Caco-2 (cell line): ENCODE measurements at regions not wholly inside any gene's neighbourhood (a gene's known extent, or its start where the extent isn't known, plus 50 kb on each side); places are given as distances from the start of the nearest gene placed in this dataset.

Source experiments
- BruUV-seq: library from RNA; stranded (reverse); fragments of 400-500 nt; replicated peaks from 2 replicates; lab custom pipeline; 2021; lab: Mats Ljungman, UMichigan
- CTCF ChIA-PET: fragments of 300-600 bp; sonication (Branson Sonifier 250); formaldehyde crosslinking; loops from one replicate; lab custom pipeline; 2022; ENCODE audit warnings: antibody characterized with exemption; lab: Charles Lee
- POLR2A ChIA-PET: fragments of 300-600 bp; sonication (Branson Sonifier 250); formaldehyde crosslinking; loops from one replicate; lab custom pipeline; 2022; ENCODE audit warnings: antibody characterized with exemption; lab: Charles Lee
- DNase-seq, 2 experiments: peaks; one replicate each; pipeline versions ENCODE4 v3.0.0 to v3.0.0-alpha.2; 2020 to 2022
- H3K27me3 ChIP-seq: replicated peaks from 2 replicates; pipeline ENCODE4 v1.6.0; 2011; ENCODE audit warnings: low read length; ENCODE audit not compliant: control insufficient read depth, insufficient read depth
- H3K36me3 ChIP-seq: 2 replicates; pipeline ENCODE4 v1.5.1; 2011; ENCODE audit warnings: low read length; ENCODE audit not compliant: control insufficient read depth, insufficient read depth
- H3K4me1 ChIP-seq: fragments of 250-450 bp; sonication (Bioruptor Pico); 2 replicates; pipeline ENCODE4 v1.5.1; 2020; ENCODE audit warnings: mild to moderate bottlenecking
- H3K4me3 ChIP-seq: 2 replicates; pipeline ENCODE4 v1.5.1; 2011; ENCODE audit warnings: low read depth, mild to moderate bottlenecking, control low read depth, low read length
- H3K9me3 ChIP-seq: fragments of 250-450 bp; sonication (Bioruptor Pico); 2 replicates; pipeline ENCODE4 v1.5.1; 2020; ENCODE audit warnings: mild to moderate bottlenecking, moderate library complexity
- H3K27ac Mint-ChIP-seq: one replicate; pipeline ENCODE4 v1.8.0; 2022; ENCODE audit warnings: mixed read lengths; ENCODE audit not compliant: unreplicated experiment
- H3K27me3 Mint-ChIP-seq: one replicate; pipeline ENCODE4 v1.8.0; 2022; ENCODE audit warnings: mixed read lengths; ENCODE audit not compliant: insufficient read depth, unreplicated experiment
- H3K36me3 Mint-ChIP-seq: one replicate; pipeline ENCODE4 v1.8.0; 2022; ENCODE audit warnings: mild to moderate bottlenecking, mixed read lengths; ENCODE audit not compliant: insufficient read depth, unreplicated experiment
- H3K4me1 Mint-ChIP-seq: one replicate; pipeline ENCODE4 v1.8.0; 2022; ENCODE audit warnings: low read depth, mixed read lengths; ENCODE audit not compliant: unreplicated experiment
- H3K4me3 Mint-ChIP-seq: one replicate; pipeline ENCODE4 v1.8.0; 2022; ENCODE audit warnings: mild to moderate bottlenecking, moderate library complexity, mixed read lengths; ENCODE audit not compliant: unreplicated experiment
- H3K9me3 Mint-ChIP-seq: one replicate; pipeline ENCODE4 v1.8.0; 2022; ENCODE audit warnings: mixed read lengths; ENCODE audit not compliant: unreplicated experiment
- CTCF ChIP-seq, 2 experiments: fragments of 200-600 bp in 1 of 2; IDR thresholded peaks; 1 replicate in 1 of 2; 2 replicates in 1 of 2; pipeline versions ENCODE4 v1.5.1 to v1.8.0; 2011 to 2022; ENCODE audit warnings: antibody characterized with exemption in 1 of 2, control low read depth in 1 of 2, inconsistent platforms in 1 of 2, low read depth in 1 of 2, low read length in 1 of 2, mild to moderate bottlenecking in 1 of 2, moderate library complexity in 1 of 2; ENCODE audit not compliant: insufficient read depth in 1 of 2, severe bottlenecking in 1 of 2, unreplicated experiment in 1 of 2
- intact Hi-C: fragments of 100-400 bp; cut with micrococcal nuclease; formaldehyde crosslinking; loops from one replicate; pipeline ENCODE4 v1.10.0; 2022; ENCODE audit not compliant: unreplicated experiment

DNA sequence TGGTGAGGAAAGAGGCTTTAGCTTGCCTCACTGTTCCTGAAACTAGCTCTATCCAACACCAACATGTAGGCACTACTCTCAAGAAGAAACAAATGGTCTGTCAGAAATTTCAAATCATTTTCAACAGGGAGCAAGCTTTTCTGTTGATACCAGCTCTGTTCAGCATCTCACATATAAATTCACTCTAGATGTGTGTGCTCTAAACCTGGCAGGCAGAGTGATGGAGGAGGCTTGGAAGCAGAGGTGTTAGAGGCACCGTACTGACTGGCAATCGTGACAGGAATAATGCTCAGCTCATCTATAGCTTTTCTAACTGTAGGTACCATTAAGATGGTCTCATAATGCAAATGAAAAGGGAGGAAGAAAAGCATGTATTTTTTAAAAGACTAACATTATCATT is 597.2 kb upstream of the NECTIN3 start:
- intact Hi-C loops = no loop called here
- Histone ChIP-seq H3K27me3 (no peaks in the 10 kb centered on the region; the same call in 1 of the 2 replicates), H3K4me3 (no peak overlapping the region), H3K4me1 (peaks cover 4% of the 10 kb centered on the region; the same call in 1 of the 2 replicates), H3K9me3 (no peaks in the 10 kb centered on the region), H3K36me3 (no peaks in the 10 kb centered on the region)
- no TSS peak for BruUV-seq
- no peak for DNase-seq
- Mint-ChIP-seq H3K27ac (no peak overlapping the region), H3K27me3 (no peaks in the 10 kb centered on the region), H3K9me3 (peaks cover 4% of the 10 kb centered on the region), H3K4me3 (no peak overlapping the region), H3K4me1 (peaks cover 8% of the 10 kb centered on the region), H3K36me3 (no peaks in the 10 kb centered on the region)
- POLR2A ChIA-PET = no interaction called here
- no peak for TF ChIP-seq CTCF (IDR thresholded peaks at IDR 0.05; ENCODE audit: insufficient read depth in 1 of 2, low read depth in 1 of 2, low read length in 1 of 2, severe bottlenecking in 1 of 2, unreplicated experiment in 1 of 2)
- CTCF ChIA-PET = no interaction called here

- Histone ChIP-seq H3K4me3 (no peak overlapping the region), H3K27me3 (no peaks in the 10 kb centered on the region), H3K36me3 (no peaks in the 10 kb centered on the region), H3K9me3 (no peaks in the 10 kb centered on the region), H3K4me1 (peaks cover 2% of the 10 kb centered on the region; the same call in 1 of the 2 replicates)
- Mint-ChIP-seq H3K36me3 (no peaks in the 10 kb centered on the region), H3K27ac (no peak overlapping the region), H3K4me1 (peaks cover 1% of the 10 kb centered on the region), H3K27me3 (no peaks in the 10 kb centered on the region), H3K9me3 (peaks cover 20% of the 10 kb centered on the region), H3K4me3 (no peak overlapping the region)
- TF ChIP-seq CTCF (IDR thresholded peaks at IDR 0.05; ENCODE audit: insufficient read depth in 1 of 2, low read depth in 1 of 2, low read length in 1 of 2, severe bottlenecking in 1 of 2, unreplicated experiment in 1 of 2) = no peak
- no TSS peak for BruUV-seq
- intact Hi-C loops = no loop called here
- no peak for DNase-seq
- CTCF ChIA-PET = no interaction called here
- POLR2A ChIA-PET = no interaction called here
Observed at GRCh38 chr3:110478377-110479054, 593.1 kb upstream of the NECTIN3 start.

DNA sequence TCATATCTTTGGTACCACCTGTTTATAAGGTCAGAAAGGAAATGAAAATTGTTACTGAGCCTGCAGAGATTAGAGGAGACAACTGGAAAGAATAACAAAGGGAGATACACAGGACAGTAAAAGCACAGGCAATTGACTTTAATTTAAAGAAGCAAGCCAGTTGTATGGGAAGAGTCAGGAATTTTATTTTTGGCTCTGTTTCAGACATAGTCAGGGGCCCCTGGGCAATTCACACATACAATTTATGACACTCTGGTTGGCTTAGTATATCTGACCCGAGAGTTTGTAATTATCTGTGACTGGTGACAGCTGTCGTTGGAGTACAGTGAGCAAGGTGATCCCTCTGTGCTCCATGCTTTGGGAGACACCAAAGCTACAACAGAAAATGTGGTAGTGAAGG is 591.9 kb upstream of the NECTIN3 start:
- H3K9me3 ChIP-seq = no peaks in the 10 kb centered on the region
- H3K36me3 ChIP-seq = no peaks in the 10 kb centered on the region
- no peaks in the 10 kb centered on the region for H3K27me3 Mint-ChIP-seq
- BruUV-seq = no TSS peak
- no peaks in the 10 kb centered on the region for H3K27me3 ChIP-seq
- TF ChIP-seq CTCF (IDR thresholded peaks at IDR 0.05; ENCODE audit: insufficient read depth in 1 of 2, low read depth in 1 of 2, low read length in 1 of 2, severe bottlenecking in 1 of 2, unreplicated experiment in 1 of 2) = no peak
- H3K36me3 Mint-ChIP-seq = no peaks in the 10 kb centered on the region
- no peak overlapping the region for H3K4me3 Mint-ChIP-seq
- intact Hi-C loops = no loop called here
- H3K4me1 Mint-ChIP-seq = no peaks in the 10 kb centered on the region
- POLR2A ChIA-PET = no interaction called here
- peaks cover 31% of the 10 kb centered on the region for H3K9me3 Mint-ChIP-seq
- no peak overlapping the region for H3K27ac Mint-ChIP-seq
- H3K4me1 ChIP-seq = no peaks in the 10 kb centered on the region
- CTCF ChIA-PET = no interaction called here
- no peak overlapping the region for H3K4me3 ChIP-seq
- DNase-seq = no peak
